IMR-90 (cell line): ENCODE measurements at regions not wholly inside any gene's neighbourhood (a gene's known extent, or its start where the extent isn't known, plus 50 kb on each side); places are given as distances from the start of the nearest gene placed in this dataset.

Experiments
- ATAC-seq: fragments of 200-7000 bp; cut with Tn5 transposase; 2 replicates; pipeline ENCODE4 v1.9.1; 2020; ENCODE audit warnings: low read depth, mild to moderate bottlenecking, moderate library complexity
- BruUV-seq: library from RNA; stranded (reverse); fragments of 400-500 nt; replicated peaks from 2 replicates; lab custom pipeline; 2021; lab: Mats Ljungman, UMichigan
- CTCF ChIA-PET: fragments of 300-600 bp; formaldehyde crosslinking; extraction: SDS; loops from one replicate; lab custom pipeline; 2021; ENCODE audit warnings: antibody characterized with exemption; lab: Yijun Ruan, JAX
- POLR2A ChIA-PET: fragments of 300-600 bp; sonication (Branson Sonifier 250); formaldehyde crosslinking; loops from one replicate; lab custom pipeline; 2022; ENCODE audit warnings: antibody characterized with exemption; ENCODE audit not compliant: unreplicated experiment; lab: Charles Lee
- DNase-seq: peaks from one replicate; pipeline ENCODE4 v3.0.0; 2013
- H2AFZ ChIP-seq: replicated peaks from 2 replicates; pipeline ENCODE3; 2013; ENCODE audit warnings: low read length, mild to moderate bottlenecking; ENCODE audit not compliant: poor library complexity
- H2AK5ac ChIP-seq: 2 replicates; pipeline ENCODE4 v1.6.1; 2013; ENCODE audit warnings: low read depth, low read length, inconsistent platforms
- H2AK9ac ChIP-seq: replicated peaks from 2 replicates; pipeline ENCODE3; 2013; ENCODE audit warnings: mild to moderate bottlenecking, low read depth, low read length, moderate library complexity; ENCODE audit not compliant: poor library complexity
- H2BK120ac ChIP-seq: 2 replicates; pipeline ENCODE4 v1.6.1; 2013; ENCODE audit warnings: low read depth, low read length, inconsistent platforms
- H2BK15ac ChIP-seq: 3 replicates; pipeline ENCODE4 v1.6.1; 2013; ENCODE audit warnings: low read depth, low read length, inconsistent platforms
- H2BK20ac ChIP-seq: 2 replicates; pipeline ENCODE4 v1.6.1; 2013; ENCODE audit warnings: low read depth, mild to moderate bottlenecking, inconsistent platforms, low read length, moderate library complexity
- H2BK5ac ChIP-seq: 2 replicates; pipeline ENCODE4 v1.6.1; 2013; ENCODE audit warnings: mild to moderate bottlenecking, low read depth, low read length, inconsistent platforms; ENCODE audit not compliant: poor library complexity, severe bottlenecking
- H3K14ac ChIP-seq: replicated peaks from 2 replicates; pipeline ENCODE4 v1.6.1; 2013; ENCODE audit warnings: low read depth, low read length, inconsistent platforms
- H3K18ac ChIP-seq: 2 replicates; pipeline ENCODE4 v1.6.1; 2013; ENCODE audit warnings: low read depth, low read length, control low read depth
- H3K23ac ChIP-seq: 2 replicates; pipeline ENCODE4 v1.6.1; 2013; ENCODE audit warnings: low read depth, low read length, inconsistent platforms
- H3K27ac ChIP-seq: 2 replicates; pipeline ENCODE4 v1.5.1; 2013; ENCODE audit warnings: mild to moderate bottlenecking, control low read depth, low read length; ENCODE audit not compliant: insufficient read depth
- H3K27me3 ChIP-seq: 2 replicates; pipeline ENCODE4 v1.6.1; 2013; ENCODE audit warnings: low read length; ENCODE audit not compliant: control insufficient read depth, insufficient read depth
- H3K36me3 ChIP-seq: 2 replicates; pipeline ENCODE4 v1.6.1; 2013; ENCODE audit warnings: low read length, mixed read lengths; ENCODE audit not compliant: control insufficient read depth, insufficient read depth
- H3K4ac ChIP-seq: 2 replicates; pipeline ENCODE4 v1.6.1; 2013; ENCODE audit warnings: low read depth, low read length, inconsistent platforms
- H3K4me1 ChIP-seq: 2 replicates; pipeline ENCODE4 v1.6.1; 2013; ENCODE audit warnings: low read length, mixed read lengths; ENCODE audit not compliant: control insufficient read depth, insufficient read depth
- H3K4me2 ChIP-seq: 2 replicates; pipeline ENCODE4 v1.6.1; 2013; ENCODE audit warnings: low read depth, mild to moderate bottlenecking, control low read depth, low read length, moderate library complexity
- H3K4me3 ChIP-seq: 2 replicates; pipeline ENCODE4 v1.5.1; 2013; ENCODE audit warnings: low read depth, mild to moderate bottlenecking, control low read depth, low read length, moderate library complexity; ENCODE audit not compliant: insufficient read depth
- H3K56ac ChIP-seq: 2 replicates; pipeline ENCODE4 v1.6.1; 2013; ENCODE audit warnings: low read length, inconsistent platforms; ENCODE audit not compliant: insufficient read depth; ENCODE audit errors: extremely low read depth
- H3K79me1 ChIP-seq, 2 experiments: 2 replicates each; pipeline ENCODE4 v1.6.1; 2013; ENCODE audit warnings: low read length in 2 of 2, inconsistent platforms in 1 of 2, low read depth in 1 of 2
- H3K9ac ChIP-seq: 2 replicates; pipeline ENCODE4 v1.6.1; 2013; ENCODE audit warnings: low read depth, low read length, control low read depth
- H3K9me1 ChIP-seq: 2 replicates; pipeline ENCODE4 v1.6.1; 2013; ENCODE audit warnings: low read length, inconsistent platforms; ENCODE audit not compliant: insufficient read depth
- H3K9me3 ChIP-seq: 2 replicates; pipeline ENCODE4 v1.6.1; 2013; ENCODE audit warnings: low read length; ENCODE audit not compliant: control insufficient read depth, insufficient read depth
- H4K20me1 ChIP-seq: 2 replicates; pipeline ENCODE4 v1.6.1; 2013; ENCODE audit warnings: low read length, inconsistent platforms; ENCODE audit not compliant: insufficient read depth
- H4K5ac ChIP-seq: 2 replicates; pipeline ENCODE4 v1.6.1; 2013; ENCODE audit warnings: mild to moderate bottlenecking, low read depth, low read length, control low read depth
- H4K8ac ChIP-seq, 2 experiments: 2 replicates each; pipeline ENCODE4 v1.6.1; 2013; ENCODE audit warnings: low read depth in 2 of 2, low read length in 2 of 2, control low read depth in 1 of 2, inconsistent platforms in 1 of 2
- H4K91ac ChIP-seq: 2 replicates; pipeline ENCODE4 v1.6.1; 2013; ENCODE audit warnings: low read depth, low read length, inconsistent platforms; ENCODE audit not compliant: insufficient read depth
- CHD1 ChIP-seq: IDR thresholded peaks from 2 replicates; pipeline ENCODE4 v1.6.1; 2012; ENCODE audit warnings: low read depth, low read length, improper control_type of control experiment
- MAZ ChIP-seq: IDR thresholded peaks from 2 replicates; pipeline ENCODE4 v1.6.1; 2012; ENCODE audit warnings: low read depth, mild to moderate bottlenecking, low read length, improper control_type of control experiment, moderate library complexity, borderline replicate concordance
- RAD21 ChIP-seq: IDR thresholded peaks from 2 replicates; pipeline ENCODE4 v1.6.1; 2012; ENCODE audit warnings: low read length, improper control_type of control experiment
- dilution Hi-C: fragments of 300-500 bp; cut with HindIII; formaldehyde crosslinking; loops from one replicate; pipeline ENCODE4 v1.14.3; 2018; ENCODE audit warnings: low sequenced_read_pairs; ENCODE audit not compliant: unreplicated experiment
- in situ Hi-C: fragments of 300-500 bp; cut with MboI; formaldehyde crosslinking; loops from 3 replicates; pipeline ENCODE4 v1.14.3; 2019; ENCODE audit warnings: low sequenced_read_pairs, inconsistent platforms, mixed read lengths
- intact Hi-C: fragments of 100-400 bp; cut with micrococcal nuclease; formaldehyde crosslinking; loops from 2 replicates; pipeline ENCODE4 v1.10.0; 2022

- H3K9me3 ChIP-seq: no peaks in the 10 kb centered on the region; the same call in 1 of the 2 replicates
- no peak overlapping the region for H3K18ac ChIP-seq
- no peak overlapping the region for H3K4ac ChIP-seq
- no peak overlapping the region for H4K91ac ChIP-seq
- dilution Hi-C loops (no loop called here), in situ Hi-C loops (no loop called here), intact Hi-C loops (no loop called here)
- no peak for DNase-seq
- no peaks in the 10 kb centered on the region for H4K20me1 ChIP-seq
- POLR2A ChIA-PET: no interaction called here
- H3K23ac ChIP-seq: no peak overlapping the region
- no peak overlapping the region for H3K4me2 ChIP-seq
- no peaks in the 10 kb centered on the region for H3K27me3 ChIP-seq
- H3K79me1 ChIP-seq: no peaks in the 10 kb centered on the region
- no peak overlapping the region for H2BK120ac ChIP-seq
- TF ChIP-seq RAD21: no peak
- no peak for TF ChIP-seq MAZ
- no peak for TF ChIP-seq CHD1
- no peak overlapping the region for H3K4me3 ChIP-seq
- H2BK20ac ChIP-seq: no peak overlapping the region
- H4K5ac ChIP-seq: no peak overlapping the region
- CTCF ChIA-PET: interaction anchor here (0.6 kb wide), 1 partner anchor 96 kb away, joined by 3 read pairs; no protein-coding TSS in a partner anchor
- H3K9ac ChIP-seq: no peak overlapping the region
- no peak overlapping the region for H3K56ac ChIP-seq
- H3K36me3 ChIP-seq: no peaks in the 10 kb centered on the region
- no peak overlapping the region for H3K27ac ChIP-seq
- no peaks in the 10 kb centered on the region for H3K9me1 ChIP-seq
- no peaks in the 10 kb centered on the region for H3K4me1 ChIP-seq
- no peak overlapping the region for H2BK15ac ChIP-seq
- no peak overlapping the region for H3K14ac ChIP-seq
- no peak overlapping the region for H2AK5ac ChIP-seq
- H4K8ac ChIP-seq: no peak overlapping the region
- H2BK5ac ChIP-seq: no peak overlapping the region
- H2AFZ ChIP-seq: no peak overlapping the region
- no peak overlapping the region for H2AK9ac ChIP-seq
- no TSS peak for BruUV-seq
- ATAC-seq: no peak
These were observed 289.0 kb downstream of the CAAP1 start for GRCh38 chr9:26603617-26604016.
